Activated CD4-positive, alpha-beta T cell treated with anti-CD3 and anti-CD28 coated beads, Interleukin-2, amount 50 U/mL, for 1 hour (primary cell): ENCODE measurements at regions not wholly inside any gene's neighbourhood (a gene's known extent, or its start where the extent isn't known, plus 50 kb on each side); places are given as distances from the start of the nearest gene placed in this dataset.

Source experiments
- DNase-seq: peaks from one replicate; pipeline ENCODE4 v3.0.0-alpha.2; 2020

- no peak for DNase-seq
Observed at GRCh38 chr1:187241971-187242370, 413.2 kb downstream of the PLA2G4A start.

DNA sequence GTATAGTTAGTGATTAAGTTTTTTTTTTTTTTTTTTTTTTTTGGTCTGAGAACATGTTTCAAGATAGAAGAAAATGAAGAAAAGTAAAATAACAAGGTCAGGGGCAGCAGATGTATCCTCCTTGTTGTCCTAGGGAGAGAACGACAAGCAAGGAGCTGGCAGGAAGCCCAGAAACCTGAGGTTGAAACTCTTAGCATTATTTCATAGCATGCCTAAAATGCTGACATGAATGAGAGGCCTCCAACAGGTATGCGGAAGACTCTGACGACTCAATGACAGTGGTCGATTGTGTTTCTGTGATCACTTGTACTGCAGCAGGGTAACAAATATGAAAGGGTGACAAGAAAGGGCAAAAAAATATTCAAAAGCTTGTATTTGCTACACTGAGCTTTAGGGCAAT is 415.9 kb downstream of the PLA2G4A start:
- DNase-seq: no peak

- no peak for DNase-seq
Observed at GRCh38 chr1:187245201-187245600, 416.5 kb downstream of the PLA2G4A start.

DNA sequence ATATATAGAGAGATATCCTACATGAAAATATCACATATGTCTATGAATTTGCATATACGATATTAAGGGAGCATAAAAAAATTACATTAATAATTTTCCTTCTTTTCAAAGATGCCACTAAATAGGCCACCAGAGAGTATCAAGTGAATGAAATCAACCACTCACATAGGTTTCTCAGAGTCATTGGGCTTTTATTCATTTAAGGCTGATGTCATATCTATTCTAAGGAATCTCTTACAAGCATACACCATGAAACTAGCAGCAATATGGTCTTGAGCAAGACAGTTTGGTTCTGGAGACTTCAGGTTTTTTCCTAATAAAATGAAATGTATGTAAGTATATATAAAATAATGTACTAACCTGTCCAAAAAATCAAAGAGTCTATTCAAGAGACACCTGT is 420.4 kb downstream of the PLA2G4A start:
- DNase-seq: no peak

DNA sequence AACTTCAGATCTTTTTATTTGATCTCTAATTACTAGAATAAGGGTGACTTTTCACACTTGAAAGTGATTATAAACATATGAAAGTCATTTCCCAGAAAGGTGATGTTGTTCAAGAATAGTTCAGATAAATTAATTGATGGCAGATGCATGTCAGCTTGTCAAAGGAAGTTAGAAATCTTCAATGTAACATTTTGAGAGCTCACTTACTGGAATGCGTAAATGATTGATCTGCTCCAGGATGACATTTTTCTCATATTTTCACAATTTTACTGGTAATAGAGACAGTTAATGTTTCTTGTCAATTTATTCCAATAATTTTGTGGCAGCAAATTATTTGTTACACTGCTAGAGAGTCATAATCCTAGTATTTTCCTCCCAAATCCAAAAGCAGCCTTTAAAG is 424.2 kb downstream of the PLA2G4A start:
- no peak for DNase-seq

- no peak for DNase-seq
Observed at GRCh38 chr1:187257476-187257875, 428.7 kb downstream of the PLA2G4A start.

DNA sequence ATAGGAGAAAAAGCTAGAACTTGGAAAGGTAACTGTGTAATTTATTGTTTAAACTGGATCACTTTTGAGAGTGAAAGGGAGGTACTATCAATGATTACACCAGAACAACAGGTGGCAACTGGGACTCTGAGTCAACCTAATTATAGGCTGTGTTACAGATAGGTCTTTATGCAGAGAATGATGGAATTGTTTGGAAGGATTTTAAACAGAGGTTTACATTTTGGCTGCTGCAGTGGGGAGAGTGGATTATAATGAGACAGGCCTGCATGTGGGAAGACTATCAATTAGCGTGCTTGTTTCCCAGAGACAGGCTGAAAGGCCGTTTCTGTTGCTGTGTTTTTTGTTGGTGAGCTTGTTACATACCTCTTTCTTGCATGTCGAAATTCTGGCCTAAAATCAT is 432.9 kb downstream of the PLA2G4A start:
- DNase-seq: no peak

DNA sequence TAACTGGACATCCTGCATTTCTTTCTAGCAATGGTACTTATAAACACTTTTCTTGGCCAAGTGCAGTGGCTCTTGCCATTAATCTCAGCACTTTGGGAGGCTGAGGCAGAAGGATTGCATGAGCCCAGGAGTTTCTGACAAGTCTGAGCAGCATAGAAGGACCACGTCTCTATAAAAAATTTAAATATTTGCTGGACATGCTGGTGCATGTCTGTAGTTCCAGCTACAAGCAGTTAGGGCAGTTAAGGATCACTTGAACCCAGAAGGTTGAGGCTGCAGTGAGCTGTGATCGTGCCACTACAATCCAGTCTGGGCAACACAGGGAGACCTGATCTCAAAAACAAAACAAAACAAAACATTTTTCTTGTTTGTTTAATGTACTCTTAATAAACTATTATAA is 434.0 kb downstream of the PLA2G4A start:
- no peak for DNase-seq

DNA sequence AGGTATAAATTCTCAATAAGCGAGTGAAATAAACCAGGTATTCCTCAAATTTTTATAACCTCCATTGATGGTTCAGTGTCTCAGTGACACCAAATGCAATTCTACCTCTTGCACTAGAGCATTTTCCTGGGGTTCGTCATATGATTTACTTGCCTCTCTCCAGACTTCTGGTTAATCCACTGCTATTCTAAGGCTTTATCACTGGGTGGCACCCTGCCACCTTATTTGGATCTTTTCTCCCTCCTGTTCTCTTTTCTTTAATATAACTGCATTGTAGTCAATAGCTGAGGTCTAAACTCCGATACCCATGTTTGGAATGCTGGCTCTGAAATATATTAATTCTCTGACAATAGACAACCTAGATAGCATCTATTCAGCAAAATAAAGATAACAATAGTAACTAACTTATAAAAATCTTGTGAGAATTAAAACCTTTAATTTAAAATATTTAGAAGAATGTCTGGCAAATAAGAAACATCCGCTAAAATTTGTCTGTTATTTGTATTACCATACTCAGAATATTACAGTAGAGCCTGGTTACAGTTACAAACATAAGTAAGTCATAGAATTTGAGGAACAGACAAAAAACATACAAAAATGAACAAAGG is 436.4 kb downstream of the PLA2G4A start:
- no peak for DNase-seq

- no peak for DNase-seq
Observed at GRCh38 chr1:187266051-187266450, 437.3 kb downstream of the PLA2G4A start.

- DNase-seq: no peak
Observed at GRCh38 chr1:187267827-187268226, 439.1 kb downstream of the PLA2G4A start.

- no peak for DNase-seq
Observed at GRCh38 chr1:187270256-187270655, 441.5 kb downstream of the PLA2G4A start.

DNA sequence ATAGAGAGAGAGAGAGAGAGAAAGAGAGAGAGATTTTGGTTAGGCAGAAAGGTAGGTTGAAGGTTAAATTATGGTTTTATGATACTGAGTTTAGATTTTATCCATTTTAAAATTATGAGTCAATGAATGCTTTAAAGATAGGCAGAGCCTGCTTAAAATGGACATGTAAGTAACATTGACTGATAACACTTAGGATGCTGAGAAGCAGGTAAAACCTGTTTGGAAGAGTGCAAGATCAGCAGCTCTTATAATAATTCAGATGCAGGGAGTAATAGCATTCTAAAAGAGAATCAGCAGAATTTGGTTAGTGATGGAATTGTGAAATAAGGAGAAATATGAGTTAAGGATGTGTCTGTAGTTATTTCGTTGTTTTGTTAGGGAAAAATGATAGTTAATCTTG is 446.6 kb downstream of the PLA2G4A start:
- no peak for DNase-seq

DNA sequence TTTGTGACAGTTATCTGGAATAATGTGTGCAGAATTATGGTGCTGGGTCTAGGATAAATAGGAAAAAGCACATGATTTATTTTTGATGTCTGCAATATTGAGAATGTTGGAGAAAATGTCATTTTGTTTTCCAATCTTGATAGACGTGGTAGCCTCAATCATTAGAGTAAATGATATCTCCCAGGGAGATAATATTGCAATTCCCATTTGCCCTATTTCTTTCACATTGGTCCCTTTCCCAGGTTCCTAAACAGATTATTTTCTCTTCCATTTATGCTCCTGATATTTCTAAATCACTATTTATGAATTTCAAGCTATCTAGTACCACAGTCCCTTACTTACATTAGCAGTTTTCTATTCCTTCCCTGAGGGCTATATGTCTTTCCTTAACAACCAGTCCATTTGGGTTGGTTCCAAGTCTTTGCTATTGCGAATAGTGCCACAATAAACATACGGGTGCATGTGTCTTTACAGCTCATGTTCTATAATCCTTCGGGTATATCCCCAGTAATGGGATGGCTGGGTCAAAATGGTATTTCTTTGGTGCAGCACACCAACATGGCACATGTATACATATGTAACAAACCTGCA is 447.3 kb downstream of the PLA2G4A start:
- DNase-seq: no peak

DNA sequence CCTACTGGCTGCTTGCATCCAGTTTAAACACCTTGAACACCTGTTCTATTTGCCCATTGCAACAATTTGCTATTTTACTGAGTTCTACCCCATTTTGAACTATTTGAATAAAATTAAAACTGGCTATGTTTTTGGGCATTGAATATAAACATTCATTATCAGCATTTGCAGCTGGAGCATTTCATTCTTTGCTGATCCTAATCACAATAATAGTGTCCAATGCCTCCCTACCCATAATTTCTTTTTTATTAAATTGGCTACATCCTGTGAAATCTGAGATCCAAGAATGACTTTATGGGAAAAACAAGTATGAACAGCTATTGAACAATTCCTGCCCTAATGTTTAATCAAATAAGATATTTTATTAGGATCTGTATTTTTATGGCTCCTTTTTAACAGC is 447.9 kb downstream of the PLA2G4A start:
- DNase-seq: no peak

DNA sequence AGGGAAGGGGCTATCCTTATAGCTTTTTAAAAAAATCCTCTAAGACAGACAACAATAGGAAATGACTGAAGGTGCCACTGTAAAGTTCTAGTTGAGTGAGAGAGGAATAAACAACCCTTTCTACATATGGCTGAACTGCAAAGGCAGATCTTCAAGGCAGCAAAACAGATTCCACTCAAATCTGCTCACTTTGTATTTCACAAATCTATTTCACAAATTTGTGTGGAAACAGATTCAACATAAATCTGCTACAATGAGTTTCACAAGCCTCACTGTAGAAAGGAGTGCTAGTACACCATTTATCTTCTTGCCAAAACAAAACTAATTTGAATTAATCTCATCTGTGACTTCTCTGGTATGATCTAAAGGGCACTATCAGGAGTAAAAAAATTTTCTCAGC is 451.3 kb downstream of the PLA2G4A start:
- no peak for DNase-seq

GRCh38 chr1:187281085-187281484 is 452.3 kb downstream of the PLA2G4A start:
- no peak for DNase-seq

GRCh38 chr1:187283984-187284383 is 455.2 kb downstream of the PLA2G4A start:
- no peak for DNase-seq

DNA sequence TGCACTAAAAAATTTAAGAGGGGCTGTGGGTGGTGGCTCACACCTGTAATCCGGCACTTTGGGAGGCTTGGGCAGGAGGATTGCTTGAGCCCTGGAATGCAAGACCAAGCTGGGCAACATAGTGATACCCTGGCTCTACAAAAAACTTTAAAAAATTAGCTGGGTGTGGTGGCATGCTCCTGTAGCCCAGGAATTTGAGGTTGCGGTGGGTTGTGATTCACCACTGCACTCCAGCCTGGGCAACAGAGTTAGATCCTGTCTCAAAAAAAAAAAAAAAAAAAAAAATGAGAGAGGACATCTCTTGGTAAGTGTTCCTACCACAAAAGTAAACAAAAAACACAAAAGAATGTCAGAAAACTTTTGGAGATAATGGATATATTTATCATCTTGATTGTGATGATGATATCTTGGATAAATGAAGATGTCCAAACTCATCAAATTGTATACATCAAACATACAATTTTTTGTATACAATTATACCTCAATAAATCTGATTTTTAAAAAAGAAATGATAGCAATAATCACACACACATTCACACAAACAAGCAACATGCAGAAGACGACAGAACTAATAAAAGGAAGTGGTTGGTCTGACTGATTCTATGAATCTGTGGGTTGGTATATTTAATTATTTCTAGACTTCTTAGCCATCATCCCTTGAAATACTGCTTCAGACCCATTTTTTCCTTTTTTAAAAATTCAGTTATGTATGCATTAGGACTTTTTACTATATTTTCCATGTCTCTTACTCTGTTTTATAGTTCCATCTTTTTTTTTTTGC is 465.9 kb downstream of the PLA2G4A start:
- DNase-seq: no peak

DNA sequence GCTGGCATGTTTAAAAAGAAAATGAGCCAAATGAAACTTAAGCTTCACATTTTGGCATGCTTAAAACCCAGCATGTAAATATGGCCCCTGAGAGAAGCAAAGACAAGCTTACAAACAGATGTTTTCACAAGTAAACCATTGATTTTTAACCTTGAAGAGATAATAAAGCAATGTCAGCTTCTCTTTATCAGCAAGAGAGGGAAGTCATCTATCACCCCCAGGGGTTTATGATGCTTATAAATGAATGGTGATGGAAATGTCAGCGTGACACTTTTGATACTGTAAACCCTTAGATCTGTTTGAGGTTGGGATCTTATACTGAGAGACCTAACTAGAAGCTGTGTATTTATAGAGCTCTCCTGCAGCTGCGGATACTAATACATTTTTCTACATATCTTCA is 471.3 kb downstream of the PLA2G4A start:
- no peak for DNase-seq

DNA sequence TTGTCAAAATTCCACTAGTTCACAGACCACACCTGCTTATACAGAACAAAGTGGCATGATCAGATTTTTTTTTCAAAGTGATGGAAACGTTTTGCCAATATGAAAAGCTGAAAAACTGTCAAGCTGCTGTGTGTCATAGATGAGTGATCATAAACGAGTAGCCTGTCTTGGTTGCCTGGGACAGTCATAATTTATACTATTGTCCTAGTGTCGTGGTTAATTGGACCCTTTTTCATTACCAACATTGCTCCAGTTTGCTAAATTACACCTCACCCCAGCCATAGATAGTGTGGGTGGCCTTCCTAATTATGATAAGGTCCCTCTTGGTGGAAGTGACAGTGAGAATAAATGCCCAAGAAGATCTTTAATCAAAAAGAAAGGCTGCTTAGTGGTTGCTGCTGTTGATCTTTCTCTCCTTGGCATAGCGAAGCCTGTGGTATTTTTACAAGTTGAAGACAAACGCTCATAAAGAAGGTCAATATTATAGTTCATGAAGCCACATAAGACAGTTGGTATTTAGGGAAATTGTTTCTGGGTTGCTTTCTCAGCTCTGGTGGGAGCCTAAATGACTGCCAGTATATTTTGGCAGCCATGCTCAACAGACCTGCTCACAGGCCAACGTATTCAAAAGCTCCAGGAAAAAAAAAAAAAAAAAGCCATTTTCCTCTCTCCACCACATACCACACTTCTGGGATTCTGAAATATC is 478.1 kb downstream of the PLA2G4A start:
- DNase-seq: no peak

- no peak for DNase-seq
Observed at GRCh38 chr1:187310038-187310631, 481.4 kb downstream of the PLA2G4A start.

DNA sequence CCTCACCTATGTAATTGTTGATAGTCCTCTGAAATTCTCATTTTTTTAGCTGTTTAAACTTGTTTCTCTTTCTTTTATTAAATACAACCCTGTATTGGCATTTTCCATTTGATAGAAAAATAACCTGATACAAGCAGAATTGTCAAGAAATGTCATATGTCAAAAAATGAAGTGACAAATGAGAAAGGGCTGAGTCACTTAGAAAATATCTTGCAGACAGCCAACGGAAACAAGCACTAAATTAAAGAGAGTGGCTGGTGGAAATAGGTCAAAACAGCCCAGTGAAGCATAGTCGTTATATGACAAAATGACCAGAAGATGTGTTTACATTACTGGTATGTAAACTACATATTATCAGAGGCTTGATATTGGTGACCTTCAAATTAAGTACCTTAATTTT is 484.4 kb downstream of the PLA2G4A start:
- DNase-seq: no peak
